H9 (cell line): ENCODE measurements at regions not wholly inside any gene's neighbourhood (a gene's known extent, or its start where the extent isn't known, plus 50 kb on each side); places are given as distances from the start of the nearest gene placed in this dataset.

Source experiments
- DNase-seq: peaks from one replicate; pipeline ENCODE4 v3.0.0-alpha.2; 2017
- H2AFZ ChIP-seq: one replicate; pipeline ENCODE4 v1.6.1; 2013; ENCODE audit warnings: mild to moderate bottlenecking, low read length, control low read depth, moderate library complexity
- H2AK5ac ChIP-seq: 2 replicates; pipeline ENCODE4 v1.6.1; 2013; ENCODE audit warnings: low read length, control low read depth, mixed read lengths; ENCODE audit not compliant: insufficient read length
- H2BK120ac ChIP-seq: one replicate; pipeline ENCODE4 v1.6.1; 2013; ENCODE audit warnings: low read depth, mild to moderate bottlenecking, low read length, control low read depth, inconsistent platforms; ENCODE audit not compliant: poor library complexity, severe bottlenecking
- H2BK12ac ChIP-seq: 2 replicates; pipeline ENCODE4 v1.6.1; 2013; ENCODE audit warnings: low read length, control low read depth, mixed read lengths, low read depth; ENCODE audit not compliant: insufficient read length
- H2BK15ac ChIP-seq: 2 replicates; pipeline ENCODE4 v1.6.1; 2013; ENCODE audit warnings: low read depth, low read length, control low read depth
- H2BK20ac ChIP-seq: one replicate; pipeline ENCODE4 v1.6.1; 2013; ENCODE audit warnings: low read depth, mild to moderate bottlenecking, low read length, control low read depth, inconsistent platforms; ENCODE audit not compliant: poor library complexity, severe bottlenecking
- H2BK5ac ChIP-seq: 2 replicates; pipeline ENCODE4 v1.6.1; 2013; ENCODE audit warnings: low read length, control low read depth, mixed read lengths; ENCODE audit not compliant: insufficient read length
- H3K14ac ChIP-seq: 2 replicates; pipeline ENCODE4 v1.6.1; 2013; ENCODE audit warnings: low read length, control low read depth; ENCODE audit not compliant: insufficient read depth
- H3K18ac ChIP-seq: 2 replicates; pipeline ENCODE4 v1.6.1; 2013; ENCODE audit warnings: low read depth, mild to moderate bottlenecking, mixed read lengths, low read length, control low read depth; ENCODE audit not compliant: insufficient read length
- H3K23ac ChIP-seq: 2 replicates; pipeline ENCODE4 v1.6.1; 2013; ENCODE audit warnings: low read length, control low read depth, mixed read lengths, low read depth; ENCODE audit not compliant: insufficient read length
- H3K23me2 ChIP-seq: 2 replicates; pipeline ENCODE4 v1.6.1; 2013; ENCODE audit warnings: low read depth, mild to moderate bottlenecking, mixed read lengths, low read length, control low read depth; ENCODE audit not compliant: insufficient read length, poor library complexity, severe bottlenecking
- H3K27ac ChIP-seq: 2 replicates; pipeline ENCODE4 v1.5.1; 2013; ENCODE audit warnings: low read length, control low read depth, mixed read lengths, low read depth; ENCODE audit not compliant: insufficient read length
- H3K27me3 ChIP-seq: 2 replicates; pipeline ENCODE4 v1.6.1; 2013; ENCODE audit warnings: low read length, control low read depth, inconsistent platforms; ENCODE audit not compliant: insufficient read depth
- H3K4ac ChIP-seq: 2 replicates; pipeline ENCODE4 v1.6.1; 2013; ENCODE audit warnings: low read depth, mild to moderate bottlenecking, control low read depth, inconsistent platforms, low read length, moderate library complexity
- H3K4me1 ChIP-seq: 2 replicates; pipeline ENCODE4 v1.6.1; 2013; ENCODE audit warnings: low read length, control low read depth, inconsistent platforms; ENCODE audit not compliant: insufficient read depth
- H3K4me2 ChIP-seq: 2 replicates; pipeline ENCODE4 v1.6.1; 2013; ENCODE audit warnings: low read length, control low read depth, mixed read lengths; ENCODE audit not compliant: insufficient read length, insufficient read depth
- H3K56ac ChIP-seq: 2 replicates; pipeline ENCODE4 v1.6.1; 2013; ENCODE audit warnings: low read depth, mild to moderate bottlenecking, mixed read lengths, low read length, control low read depth; ENCODE audit not compliant: insufficient read length
- H3K79me1 ChIP-seq: 2 replicates; pipeline ENCODE4 v1.6.1; 2013; ENCODE audit warnings: low read depth, mild to moderate bottlenecking, moderate library complexity, low read length, control low read depth, inconsistent platforms; ENCODE audit not compliant: insufficient read depth, poor library complexity, severe bottlenecking
- H3K79me2 ChIP-seq: 2 replicates; pipeline ENCODE4 v1.6.1; 2013; ENCODE audit warnings: low read length, control low read depth, inconsistent platforms; ENCODE audit not compliant: insufficient read depth
- H3K9ac ChIP-seq: 2 replicates; pipeline ENCODE4 v1.6.1; 2013; ENCODE audit warnings: low read length, control low read depth, mixed read lengths; ENCODE audit not compliant: insufficient read length; ENCODE audit errors: extremely low read depth
- H3K9me3 ChIP-seq: one replicate; pipeline ENCODE4 v1.6.1; 2013; ENCODE audit warnings: low read depth, low read length, inconsistent platforms; ENCODE audit not compliant: control insufficient read depth
- H3T11ph ChIP-seq: one replicate; pipeline ENCODE4 v1.6.1; 2013; ENCODE audit warnings: mild to moderate bottlenecking, low read length, control low read depth, inconsistent platforms
- H4K20me1 ChIP-seq: one replicate; pipeline ENCODE4 v1.6.1; 2013; ENCODE audit not compliant: control insufficient read depth, insufficient read length, insufficient read depth
- H4K5ac ChIP-seq: 2 replicates; pipeline ENCODE4 v1.6.1; 2013; ENCODE audit warnings: low read depth, mild to moderate bottlenecking, mixed read lengths, low read length, control low read depth; ENCODE audit not compliant: insufficient read length
- H4K8ac ChIP-seq: replicated peaks from 2 replicates; pipeline ENCODE4 v1.6.1; 2013; ENCODE audit warnings: low read length, control low read depth, mixed read lengths, low read depth; ENCODE audit not compliant: insufficient read length
- H4K91ac ChIP-seq: 2 replicates; pipeline ENCODE4 v1.6.1; 2013; ENCODE audit warnings: low read depth, mild to moderate bottlenecking, moderate library complexity, mixed read lengths, low read length, control low read depth; ENCODE audit not compliant: insufficient read length
- H3K27ac Mint-ChIP-seq, 3 experiments: 2 replicates in 2 of 3; 3 replicates in 1 of 3; pipeline ENCODE4 v1.8.0; 2020 to 2021; ENCODE audit warnings: mixed read lengths in 3 of 3, mild to moderate bottlenecking in 1 of 3, moderate library complexity in 1 of 3
- H3K27me3 Mint-ChIP-seq: 2 replicates; pipeline ENCODE4 v1.8.0; 2021; ENCODE audit warnings: low read depth, mild to moderate bottlenecking, moderate library complexity, mixed read lengths
- H3K36me3 Mint-ChIP-seq, 3 experiments: 2 replicates in 2 of 3; 3 replicates in 1 of 3; pipeline ENCODE4 v1.8.0; 2020 to 2021; ENCODE audit warnings: low read depth in 3 of 3, mixed read lengths in 3 of 3; ENCODE audit not compliant: insufficient read depth in 1 of 3
- H3K4me1 Mint-ChIP-seq, 2 experiments: 2 replicates each; pipeline ENCODE4 v1.8.0; 2020; ENCODE audit warnings: mixed read lengths in 2 of 2
- H3K4me3 Mint-ChIP-seq, 2 experiments: 2 replicates in 1 of 2; 3 replicates in 1 of 2; pipeline ENCODE4 v1.8.0; 2020 to 2021; ENCODE audit warnings: mild to moderate bottlenecking in 2 of 2, mixed read lengths in 2 of 2, moderate library complexity in 1 of 2
- H3K9me3 Mint-ChIP-seq, 2 experiments: 2 replicates in 1 of 2; 3 replicates in 1 of 2; pipeline ENCODE4 v1.8.0; 2020; ENCODE audit warnings: mild to moderate bottlenecking in 2 of 2, mixed read lengths in 2 of 2, moderate library complexity in 1 of 2
- CTCF ChIP-seq: fragments of 200-600 bp; sonication (generic); conservative IDR thresholded peaks from 3 replicates; pipeline ENCODE4 v1.8.0; 2021; ENCODE audit warnings: antibody characterized with exemption, mild to moderate bottlenecking
- WGBS: extraction: QIAGEN DNeasy Blood & Tissue Kit; methylation state at CpG from one replicate; pipeline ENCODE4 v1.1.7; 2013; ENCODE audit warnings: missing lambda C conversion rate, low lambda C conversion rate, mixed read lengths; ENCODE audit not compliant: insufficient read length; ENCODE audit errors: extremely low coverage; 5-methylcytosine and 5-hydroxymethylcytosine counted together

- Histone ChIP-seq H3K79me2 (no peaks in the 10 kb centered on the region), H2BK15ac (no peak overlapping the region), H3K18ac (no peak overlapping the region), H3K9ac (no peak overlapping the region), H2BK20ac (no peak overlapping the region), H4K8ac (no peak overlapping the region), H3K14ac (no peak overlapping the region), H3K56ac (no peak overlapping the region), H2BK5ac (no peak overlapping the region), H3K4me2 (no peak overlapping the region), H3K79me1 (no peaks in the 10 kb centered on the region), H3K27me3 (no peaks in the 10 kb centered on the region), H2AFZ (no peak overlapping the region), H3K23me2 (no peaks in the 10 kb centered on the region), H2AK5ac (no peak overlapping the region), H3K4ac (no peak overlapping the region), H4K20me1 (no peaks in the 10 kb centered on the region), H2BK12ac (no peak overlapping the region), H4K91ac (no peak overlapping the region), H3K23ac (no peak overlapping the region), H3K4me1 (no peaks in the 10 kb centered on the region), H3K9me3 (no peaks in the 10 kb centered on the region), H3K27ac (no peak overlapping the region), H4K5ac (no peak overlapping the region), H2BK120ac (no peak overlapping the region), H3T11ph (no peak overlapping the region)
- Mint-ChIP-seq H3K27me3 (no peaks in the 10 kb centered on the region), H3K4me1 (no peaks in the 10 kb centered on the region), H3K36me3 (no peaks in the 10 kb centered on the region), H3K4me3 (no peak overlapping the region), H3K27ac (no peak overlapping the region; a peak in 1 of 7 replicates), H3K9me3 (no peaks in the 10 kb centered on the region)
- no peak for TF ChIP-seq CTCF
- WGBS = no CpG with 5 or more reads among the region's 2 CpGs
- DNase-seq = no peak
Observed at GRCh38 chr4:126058596-126058995, 743.8 kb downstream of the FAT4 start.
